ENCODE measurements at regions not wholly inside any gene's neighbourhood (a gene's known extent, or its start where the extent isn't known, plus 50 kb on each side); places are given as distances from the start of the nearest gene placed in this dataset.

DNA sequence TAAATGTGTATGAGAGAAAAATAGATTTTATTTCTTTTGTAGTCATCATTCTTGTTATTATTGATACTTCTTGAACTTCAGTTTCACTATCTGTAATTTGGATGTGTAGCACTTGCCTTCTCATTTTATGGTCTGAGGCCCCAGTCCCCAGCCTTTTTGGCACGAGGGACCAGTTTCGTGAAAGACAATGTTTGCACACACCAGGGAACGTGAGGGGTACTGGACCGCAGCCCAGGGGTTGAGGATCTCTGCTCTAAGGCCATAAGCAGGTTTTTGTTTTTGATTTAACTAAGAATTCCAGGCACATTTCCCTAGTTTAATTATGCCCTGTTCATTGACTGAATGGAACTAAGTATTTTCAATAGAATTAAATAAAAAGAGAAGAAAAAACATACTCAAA, 261.5 kb downstream of the BMP2 start:
- ChIA-PET CTCF (interaction anchor here (0.6 kb wide), 1 partner anchor 11 kb away, joined by 3 read pairs; no protein-coding TSS in a partner anchor), POLR2A (no interaction called here)
- DNase-seq (ENCODE audit: extremely low spot score), result no peak
- TF ChIP-seq SUZ12 (IDR thresholded peaks at IDR 0.05), result no peak
- TF ChIP-seq BHLHE40 (IDR thresholded peaks at IDR 0.05; ENCODE audit: borderline replicate concordance), result no peak
- no peak for TF ChIP-seq L3MBTL2 (conservative IDR thresholded peaks at IDR 0.05)
- TF ChIP-seq ELF4 (IDR thresholded peaks at IDR 0.05), result no peak
- TF ChIP-seq FOXM1 (IDR thresholded peaks at IDR 0.05; ENCODE audit: borderline replicate concordance), result no peak
- TF ChIP-seq NFRKB (IDR thresholded peaks at IDR 0.05), result no peak
- TF ChIP-seq, protein P1, sequence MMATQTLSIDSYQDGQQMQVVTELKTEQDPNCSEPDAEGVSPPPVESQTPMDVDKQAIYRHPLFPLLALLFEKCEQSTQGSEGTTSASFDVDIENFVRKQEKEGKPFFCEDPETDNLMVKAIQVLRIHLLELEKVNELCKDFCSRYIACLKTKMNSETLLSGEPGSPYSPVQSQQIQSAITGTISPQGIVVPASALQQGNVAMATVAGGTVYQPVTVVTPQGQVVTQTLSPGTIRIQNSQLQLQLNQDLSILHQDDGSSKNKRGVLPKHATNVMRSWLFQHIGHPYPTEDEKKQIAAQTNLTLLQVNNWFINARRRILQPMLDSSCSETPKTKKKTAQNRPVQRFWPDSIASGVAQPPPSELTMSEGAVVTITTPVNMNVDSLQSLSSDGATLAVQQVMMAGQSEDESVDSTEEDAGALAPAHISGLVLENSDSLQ (IDR thresholded peaks at IDR 0.05), result no peak
- TF ChIP-seq ZNF384 (IDR thresholded peaks at IDR 0.05), result no peak
- no peak for TF ChIP-seq ARNT (IDR thresholded peaks at IDR 0.05)
- no peak for TF ChIP-seq SP1 (IDR thresholded peaks at IDR 0.05)
- no peak for TF ChIP-seq HDGF (IDR thresholded peaks at IDR 0.05; ENCODE audit: borderline replicate concordance)
- no peak for TF ChIP-seq LEF1 (IDR thresholded peaks at IDR 0.05; ENCODE audit: borderline replicate concordance)
- no peak for TF ChIP-seq FOXA1 (IDR thresholded peaks at IDR 0.05)
- TF ChIP-seq TARDBP (IDR thresholded peaks at IDR 0.05), result no peak
- no peak for TF ChIP-seq FOXK2 (IDR thresholded peaks at IDR 0.05)
- no peak for TF ChIP-seq CTBP1 (IDR thresholded peaks at IDR 0.05; ENCODE audit: borderline replicate concordance)

DNA sequence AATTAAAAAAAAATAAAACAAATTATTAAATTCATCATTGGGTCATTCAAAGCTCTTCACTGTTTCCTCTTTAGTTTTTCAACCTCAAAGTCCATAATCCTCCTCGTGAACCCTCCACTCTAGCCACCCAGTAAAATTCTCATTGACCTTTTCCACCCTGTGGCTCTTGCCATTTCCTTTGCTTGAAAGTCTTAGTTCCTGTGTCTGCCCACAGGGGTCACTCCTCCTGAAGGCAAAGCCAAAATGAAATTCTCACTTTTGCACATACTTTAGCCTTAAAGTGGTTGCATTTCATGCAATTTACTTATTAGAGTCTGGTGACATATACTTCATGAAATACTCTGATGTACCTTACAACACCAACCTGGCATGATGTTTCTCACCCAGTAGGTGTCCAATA, 263.7 kb downstream of the BMP2 start:
- ChIA-PET POLR2A (no interaction called here), CTCF (no interaction called here)
- no peak for TF ChIP-seq SP1 (IDR thresholded peaks at IDR 0.05)
- no peak for TF ChIP-seq CTBP1 (IDR thresholded peaks at IDR 0.05; ENCODE audit: borderline replicate concordance)
- TF ChIP-seq FOXA1 (IDR thresholded peaks at IDR 0.05), result no peak
- TF ChIP-seq ZNF384 (IDR thresholded peaks at IDR 0.05), result no peak
- TF ChIP-seq BHLHE40 (IDR thresholded peaks at IDR 0.05; ENCODE audit: borderline replicate concordance), result no peak
- no peak for TF ChIP-seq ELF4 (IDR thresholded peaks at IDR 0.05)
- TF ChIP-seq FOXM1 (IDR thresholded peaks at IDR 0.05; ENCODE audit: borderline replicate concordance), result no peak
- no peak for TF ChIP-seq L3MBTL2 (conservative IDR thresholded peaks at IDR 0.05)
- TF ChIP-seq FOXK2 (IDR thresholded peaks at IDR 0.05), result no peak
- no peak for TF ChIP-seq SUZ12 (IDR thresholded peaks at IDR 0.05)
- no peak for TF ChIP-seq NFRKB (IDR thresholded peaks at IDR 0.05)
- TF ChIP-seq, protein P1 (IDR thresholded peaks at IDR 0.05), result no peak
- no peak for TF ChIP-seq LEF1 (IDR thresholded peaks at IDR 0.05; ENCODE audit: borderline replicate concordance)
- no peak for TF ChIP-seq HDGF (IDR thresholded peaks at IDR 0.05; ENCODE audit: borderline replicate concordance)
- no peak for TF ChIP-seq TARDBP (IDR thresholded peaks at IDR 0.05)
- DNase-seq (ENCODE audit: extremely low spot score), result peak; percentile 8

DNA sequence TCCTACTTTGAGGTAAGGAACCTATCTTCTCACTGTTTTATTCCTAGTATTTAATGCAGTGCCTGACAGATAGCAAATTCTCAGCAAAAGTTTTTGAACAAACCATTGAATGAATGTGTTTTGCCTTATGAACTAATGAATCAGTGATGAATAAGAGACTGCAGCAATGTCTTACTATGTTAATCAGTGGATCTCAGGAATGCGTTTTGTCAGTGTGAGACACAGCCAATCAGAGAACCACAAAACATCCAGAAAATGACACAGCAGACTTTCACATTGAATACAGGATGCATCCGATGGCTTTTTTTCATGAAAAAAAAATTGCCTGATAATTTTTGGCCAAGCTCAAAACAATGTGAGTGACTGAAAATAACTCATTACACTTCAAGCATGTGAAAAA, 270.5 kb downstream of the BMP2 start:
- no peak for TF ChIP-seq LEF1 (IDR thresholded peaks at IDR 0.05; ENCODE audit: borderline replicate concordance)
- no peak for DNase-seq (ENCODE audit: extremely low spot score)
- ChIA-PET POLR2A (no interaction called here), CTCF (no interaction called here)

DNA sequence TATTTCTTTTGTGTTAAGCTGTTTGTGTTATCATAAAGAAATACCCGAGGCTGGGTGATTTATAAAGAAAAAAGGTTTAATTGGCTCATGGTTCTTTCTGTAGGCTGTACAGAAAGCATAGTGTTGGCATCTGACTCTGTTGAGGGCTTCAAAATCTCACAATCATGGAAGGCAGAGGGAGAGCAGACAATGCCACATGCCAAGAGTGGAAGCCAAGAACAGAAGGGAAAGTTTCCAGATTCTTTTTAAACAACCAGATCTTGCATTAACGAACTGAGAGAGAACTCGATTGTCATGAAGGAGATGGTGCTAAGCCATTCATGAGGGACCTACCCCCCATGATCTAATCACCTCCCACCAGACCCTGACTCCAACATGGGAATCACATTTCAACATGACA, 290.1 kb downstream of the BMP2 start:
- TF ChIP-seq NFRKB (IDR thresholded peaks at IDR 0.05), result no peak
- no peak for TF ChIP-seq LEF1 (IDR thresholded peaks at IDR 0.05; ENCODE audit: borderline replicate concordance)
- TF ChIP-seq, protein P1 (IDR thresholded peaks at IDR 0.05), result no peak
- TF ChIP-seq HDGF (IDR thresholded peaks at IDR 0.05; ENCODE audit: borderline replicate concordance), result no peak
- no peak for TF ChIP-seq SP1 (IDR thresholded peaks at IDR 0.05)
- no peak for TF ChIP-seq ELF4 (IDR thresholded peaks at IDR 0.05)
- no peak for TF ChIP-seq ZNF384 (IDR thresholded peaks at IDR 0.05)
- TF ChIP-seq CTBP1 (IDR thresholded peaks at IDR 0.05; ENCODE audit: borderline replicate concordance), result no peak
- TF ChIP-seq FOXK2 (IDR thresholded peaks at IDR 0.05), result no peak
- TF ChIP-seq SUZ12 (IDR thresholded peaks at IDR 0.05), result no peak
- CTCF ChIA-PET, result no interaction called here
- DNase-seq (ENCODE audit: extremely low spot score), result no peak
- POLR2A ChIA-PET, result no interaction called here

DNA sequence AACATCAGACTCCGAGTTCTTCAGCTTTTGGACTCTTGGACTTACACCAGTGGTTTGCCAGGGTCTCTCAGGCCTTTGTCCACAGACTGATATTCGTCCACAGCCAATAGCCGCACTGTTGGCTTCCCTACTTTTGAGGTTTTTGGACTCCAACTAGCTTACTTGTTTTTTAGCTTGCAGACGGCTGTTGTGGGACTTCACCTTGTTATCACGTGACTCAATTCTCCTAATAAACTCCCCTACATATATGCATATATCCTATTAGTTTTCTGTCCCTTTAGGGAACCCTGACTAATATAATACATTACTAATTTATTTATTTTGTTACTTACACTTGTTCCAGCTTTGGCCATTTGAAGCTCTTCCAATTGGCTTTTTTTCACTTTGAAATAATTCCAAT, 311.3 kb downstream of the BMP2 start:
- CTCF ChIA-PET, result no interaction called here
- DNase-seq (ENCODE audit: extremely low spot score), result no peak
- TF ChIP-seq L3MBTL2 (conservative IDR thresholded peaks at IDR 0.05) (no peak), NFRKB (IDR thresholded peaks at IDR 0.05) (no peak), SUZ12 (IDR thresholded peaks at IDR 0.05) (no peak), ZNF384 (IDR thresholded peaks at IDR 0.05) (no peak), LEF1 (IDR thresholded peaks at IDR 0.05; ENCODE audit: borderline replicate concordance) (no peak), ARNT (IDR thresholded peaks at IDR 0.05) (no peak), FOXM1 (IDR thresholded peaks at IDR 0.05; ENCODE audit: borderline replicate concordance) (no peak), FOXK2 (IDR thresholded peaks at IDR 0.05) (no peak), ELF4 (IDR thresholded peaks at IDR 0.05) (no peak)
- TF ChIP-seq, protein P1 (IDR thresholded peaks at IDR 0.05), result no peak
- POLR2A ChIA-PET, result no interaction called here

DNA sequence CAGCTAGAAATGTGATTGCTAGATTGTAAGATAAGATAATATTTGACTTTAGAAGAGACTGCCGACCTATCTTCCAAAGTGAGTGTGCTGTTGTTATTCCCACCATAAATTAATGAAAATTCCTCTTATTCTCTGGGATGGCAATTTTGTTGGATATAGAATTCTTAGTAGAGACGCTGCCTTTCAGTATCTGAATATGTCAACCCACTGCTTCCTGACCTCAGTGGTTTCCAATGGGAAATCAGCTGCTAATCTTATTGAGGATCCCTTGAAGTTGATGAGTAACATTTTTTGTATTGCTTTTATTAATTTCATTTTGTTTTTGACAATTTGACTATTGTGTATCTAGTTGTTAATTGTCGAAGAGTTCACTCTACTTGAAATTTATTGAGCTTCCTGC, 313.0 kb downstream of the BMP2 start:
- no peak for DNase-seq (ENCODE audit: extremely low spot score)
- ChIA-PET CTCF (no interaction called here), POLR2A (no interaction called here)
- TF ChIP-seq FOXM1 (IDR thresholded peaks at IDR 0.05; ENCODE audit: borderline replicate concordance), result no peak
- TF ChIP-seq HDGF (IDR thresholded peaks at IDR 0.05; ENCODE audit: borderline replicate concordance), result no peak
- TF ChIP-seq FOXA1 (IDR thresholded peaks at IDR 0.05), result no peak
- TF ChIP-seq CTBP1 (IDR thresholded peaks at IDR 0.05; ENCODE audit: borderline replicate concordance), result no peak
- TF ChIP-seq ELF4 (IDR thresholded peaks at IDR 0.05), result no peak
- no peak for TF ChIP-seq LEF1 (IDR thresholded peaks at IDR 0.05; ENCODE audit: borderline replicate concordance)
- no peak for TF ChIP-seq SUZ12 (IDR thresholded peaks at IDR 0.05)
- no peak for TF ChIP-seq FOXK2 (IDR thresholded peaks at IDR 0.05)
- no peak for TF ChIP-seq ZNF384 (IDR thresholded peaks at IDR 0.05)
- no peak for TF ChIP-seq NFRKB (IDR thresholded peaks at IDR 0.05)
- no peak for TF ChIP-seq L3MBTL2 (conservative IDR thresholded peaks at IDR 0.05)
- TF ChIP-seq BHLHE40 (IDR thresholded peaks at IDR 0.05; ENCODE audit: borderline replicate concordance), result no peak
- TF ChIP-seq, protein P1 (IDR thresholded peaks at IDR 0.05), result no peak
- TF ChIP-seq SP1 (IDR thresholded peaks at IDR 0.05), result no peak
- no peak for TF ChIP-seq TARDBP (IDR thresholded peaks at IDR 0.05)
- no peak for TF ChIP-seq ARNT (IDR thresholded peaks at IDR 0.05)
